Activated B cell treated with CpG ODN at 0.5 μM for 24 hours (primary cell): ENCODE measurements at regions not wholly inside any gene's neighbourhood (a gene's known extent, or its start where the extent isn't known, plus 50 kb on each side); places are given as distances from the start of the nearest gene placed in this dataset.

ENCODE experiments used
- ATAC-seq: fragments of 200-7000 bp; cut with Tn5 transposase; one replicate; pipeline ENCODE4 v1.10.0; 2021; ENCODE audit warnings: low read depth, mild to moderate bottlenecking, moderate library complexity
- CTCF ChIA-PET: fragments of 350-600 bp; sonication (Branson Sonifier 250); formaldehyde crosslinking; loops from one replicate; lab custom pipeline; 2021; ENCODE audit warnings: antibody characterized with exemption; lab: Charles Lee
- POLR2A ChIA-PET: fragments of 350-600 bp; sonication (Branson Sonifier 250); formaldehyde crosslinking; loops from one replicate; lab custom pipeline; 2021; ENCODE audit warnings: antibody characterized with exemption; lab: Charles Lee
- DNase-seq: peaks from one replicate; pipeline ENCODE4 v3.0.0; 2022
- H3K27ac Mint-ChIP-seq: one replicate; pipeline ENCODE4 v1.8.0; 2020; ENCODE audit warnings: mixed read lengths
- H3K27me3 Mint-ChIP-seq: one replicate; pipeline ENCODE4 v1.8.0; 2021; ENCODE audit warnings: mixed read lengths
- H3K36me3 Mint-ChIP-seq: one replicate; pipeline ENCODE4 v1.8.0; 2021; ENCODE audit warnings: low read depth, mixed read lengths
- H3K4me1 Mint-ChIP-seq: one replicate; pipeline ENCODE4 v1.8.0; 2021; ENCODE audit warnings: mixed read lengths
- H3K4me3 Mint-ChIP-seq: one replicate; pipeline ENCODE4 v1.8.0; 2020; ENCODE audit warnings: mild to moderate bottlenecking, mixed read lengths
- H3K9me3 Mint-ChIP-seq: one replicate; pipeline ENCODE4 v1.8.0; 2020; ENCODE audit warnings: mixed read lengths
- intact Hi-C: fragments of 100-400 bp; cut with micrococcal nuclease; formaldehyde crosslinking; loops from one replicate; pipeline ENCODE4 v1.15.1; 2024
- TF ChIP-seq, protein P1 (sequence below): fragments of 200-600 bp; IDR thresholded peaks from one replicate; pipeline ENCODE4 v1.8.0; 2022; ENCODE audit warnings: antibody characterized with exemption, mild to moderate bottlenecking

DNA sequence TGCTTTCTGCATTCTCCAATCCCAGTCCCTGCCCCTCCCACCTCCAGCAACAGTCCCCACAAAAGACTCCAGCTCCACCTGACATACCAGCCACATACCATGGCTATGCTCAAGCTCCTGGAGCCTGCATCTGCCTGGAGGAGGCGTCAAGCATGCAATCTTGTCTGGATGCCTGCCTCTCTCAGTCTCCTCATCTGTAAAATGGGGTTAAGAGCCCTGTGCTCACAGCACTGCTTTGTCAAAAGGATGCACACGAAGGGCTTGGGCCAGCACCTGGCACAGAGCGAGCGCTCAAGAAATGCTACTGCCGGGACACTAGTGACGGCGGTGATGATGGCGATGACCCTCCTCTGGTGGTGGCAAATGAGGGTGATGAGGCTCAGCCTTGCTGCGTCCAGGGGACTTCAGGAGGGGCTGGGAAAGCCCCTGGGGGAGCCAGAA is 202.9 kb upstream of the IER5L start:
- ChIA-PET POLR2A (no interaction called here), CTCF (no interaction called here)
- H3K27me3 Mint-ChIP-seq: peaks cover 5% of the 10 kb centered on the region
- intact Hi-C loops: loop anchor here (5.0 kb wide), 2 partner anchors 44 to 226 kb away; no protein-coding TSS in a partner anchor
- TF ChIP-seq, protein P1, sequence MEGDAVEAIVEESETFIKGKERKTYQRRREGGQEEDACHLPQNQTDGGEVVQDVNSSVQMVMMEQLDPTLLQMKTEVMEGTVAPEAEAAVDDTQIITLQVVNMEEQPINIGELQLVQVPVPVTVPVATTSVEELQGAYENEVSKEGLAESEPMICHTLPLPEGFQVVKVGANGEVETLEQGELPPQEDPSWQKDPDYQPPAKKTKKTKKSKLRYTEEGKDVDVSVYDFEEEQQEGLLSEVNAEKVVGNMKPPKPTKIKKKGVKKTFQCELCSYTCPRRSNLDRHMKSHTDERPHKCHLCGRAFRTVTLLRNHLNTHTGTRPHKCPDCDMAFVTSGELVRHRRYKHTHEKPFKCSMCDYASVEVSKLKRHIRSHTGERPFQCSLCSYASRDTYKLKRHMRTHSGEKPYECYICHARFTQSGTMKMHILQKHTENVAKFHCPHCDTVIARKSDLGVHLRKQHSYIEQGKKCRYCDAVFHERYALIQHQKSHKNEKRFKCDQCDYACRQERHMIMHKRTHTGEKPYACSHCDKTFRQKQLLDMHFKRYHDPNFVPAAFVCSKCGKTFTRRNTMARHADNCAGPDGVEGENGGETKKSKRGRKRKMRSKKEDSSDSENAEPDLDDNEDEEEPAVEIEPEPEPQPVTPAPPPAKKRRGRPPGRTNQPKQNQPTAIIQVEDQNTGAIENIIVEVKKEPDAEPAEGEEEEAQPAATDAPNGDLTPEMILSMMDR: no peak
- no peak overlapping the region for H3K27ac Mint-ChIP-seq
- H3K9me3 Mint-ChIP-seq: no peaks in the 10 kb centered on the region
- DNase-seq (no peak), ATAC-seq (no peak)
- H3K36me3 Mint-ChIP-seq: no peaks in the 10 kb centered on the region
- H3K4me3 Mint-ChIP-seq: no peak overlapping the region
- H3K4me1 Mint-ChIP-seq: peaks cover 23% of the 10 kb centered on the region

DNA sequence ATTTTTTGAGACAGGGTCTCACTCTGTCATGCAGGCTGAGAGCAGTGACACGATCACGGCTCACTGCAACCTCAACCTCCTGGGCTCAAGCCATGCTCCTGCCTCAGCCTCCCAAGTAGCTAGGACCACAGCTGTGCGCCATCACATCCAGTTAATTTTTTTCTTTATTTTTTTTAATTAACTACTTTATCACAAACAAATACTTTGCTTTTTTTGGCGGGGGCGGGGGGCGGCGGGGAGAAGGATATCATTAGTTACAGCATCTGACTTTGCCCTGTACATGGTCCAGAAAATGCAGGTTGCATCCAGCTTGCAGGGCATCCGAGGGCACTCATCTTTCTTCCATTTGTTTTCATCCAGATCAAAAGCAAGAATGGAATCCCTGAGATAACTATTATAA is 201.8 kb upstream of the IER5L start:
- no peak overlapping the region for H3K4me3 Mint-ChIP-seq
- intact Hi-C loops: loop anchor here (5.0 kb wide), 2 partner anchors 43 to 227 kb away; no protein-coding TSS in a partner anchor
- ChIA-PET POLR2A (no interaction called here), CTCF (no interaction called here)
- H3K9me3 Mint-ChIP-seq: no peaks in the 10 kb centered on the region
- no peaks in the 10 kb centered on the region for H3K36me3 Mint-ChIP-seq
- no peak for DNase-seq
- peaks cover 7% of the 10 kb centered on the region for H3K27me3 Mint-ChIP-seq
- TF ChIP-seq, protein P1: no peak
- peaks cover 12% of the 10 kb centered on the region for H3K4me1 Mint-ChIP-seq
- no peak overlapping the region for H3K27ac Mint-ChIP-seq
- ATAC-seq: no peak

DNA sequence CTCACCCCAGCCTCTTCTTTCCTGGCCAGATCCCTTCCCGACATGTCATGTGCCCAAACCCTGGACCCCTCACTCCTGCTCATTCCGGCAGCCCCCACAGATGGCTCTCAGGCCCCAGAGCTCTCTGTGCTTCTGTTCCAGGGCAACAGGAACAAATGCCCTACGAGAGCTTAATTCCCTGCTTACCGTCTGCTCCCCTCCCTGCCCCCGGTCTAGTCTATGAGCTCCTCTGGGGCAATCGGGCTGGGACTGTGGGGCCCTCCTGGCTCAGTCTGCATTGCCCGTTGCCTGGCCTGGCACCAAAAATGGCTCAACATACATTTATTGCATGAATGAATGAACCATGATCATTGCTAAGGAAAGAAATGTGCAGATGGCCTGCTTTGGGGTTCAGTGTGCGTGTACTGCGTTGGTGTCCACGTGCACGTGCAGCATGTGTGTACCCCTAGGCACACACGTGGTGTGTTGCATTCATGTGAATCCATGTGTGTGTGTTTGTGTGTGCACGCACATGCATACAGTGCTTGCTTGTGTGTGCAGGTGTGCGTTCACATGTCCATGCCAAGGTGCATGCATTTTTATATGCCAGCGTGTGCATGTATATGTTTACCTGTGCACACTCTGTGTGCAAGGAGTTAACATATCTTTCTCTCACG is 201.2 kb upstream of the IER5L start:
- peaks cover 6% of the 10 kb centered on the region for H3K4me1 Mint-ChIP-seq
- DNase-seq (no peak), ATAC-seq (no peak)
- TF ChIP-seq, protein P1: no peak
- H3K27ac Mint-ChIP-seq: no peak overlapping the region
- no peaks in the 10 kb centered on the region for H3K36me3 Mint-ChIP-seq
- H3K4me3 Mint-ChIP-seq: no peak overlapping the region
- peaks cover 7% of the 10 kb centered on the region for H3K27me3 Mint-ChIP-seq
- intact Hi-C loops: no loop called here
- CTCF ChIA-PET: no interaction called here
- POLR2A ChIA-PET: interaction anchor here (0.7 kb wide), 1 partner anchor 305 kb away, joined by 3 read pairs; no protein-coding TSS in a partner anchor
- no peaks in the 10 kb centered on the region for H3K9me3 Mint-ChIP-seq

DNA sequence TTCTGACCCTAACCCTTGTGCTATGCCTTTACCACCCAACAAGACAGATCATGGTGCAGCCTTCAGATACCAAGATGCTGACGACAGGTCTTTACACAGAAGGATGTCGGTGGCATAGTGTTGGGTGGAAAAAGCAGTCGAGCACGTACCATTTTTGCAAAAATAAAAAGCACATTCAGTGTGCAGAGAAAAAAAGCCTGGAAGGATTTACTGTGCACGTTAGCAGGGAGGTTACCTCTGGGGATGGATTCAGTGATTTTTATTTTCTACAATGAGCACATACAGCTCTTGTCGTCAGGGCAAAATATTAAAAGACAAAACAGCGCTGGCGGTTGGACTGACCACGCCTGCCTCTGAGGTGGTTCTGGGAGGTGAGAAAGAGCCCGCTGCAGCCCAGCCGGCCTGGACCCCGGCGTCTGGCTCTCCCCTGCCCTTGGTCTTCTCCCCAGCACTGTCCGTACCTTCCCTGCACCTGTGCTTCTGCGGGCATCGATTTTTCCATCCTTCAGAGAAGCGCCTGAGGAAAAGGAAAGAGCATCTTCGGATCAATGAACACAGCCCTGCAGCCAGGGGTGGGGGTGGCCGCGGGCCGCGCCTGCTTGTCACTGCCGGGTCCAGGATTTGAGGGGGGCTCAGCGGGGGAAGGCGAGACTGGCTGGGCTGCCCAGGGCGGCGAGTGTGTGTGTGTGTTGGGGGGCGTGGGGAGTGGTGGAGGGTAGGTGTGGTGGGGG is 200.0 kb upstream of the IER5L start:
- TF ChIP-seq, protein P1: no peak
- Mint-ChIP-seq H3K4me1 (no peaks in the 10 kb centered on the region), H3K36me3 (no peaks in the 10 kb centered on the region), H3K9me3 (no peaks in the 10 kb centered on the region), H3K27me3 (peaks cover 7% of the 10 kb centered on the region), H3K4me3 (no peak overlapping the region), H3K27ac (no peak overlapping the region)
- ChIA-PET CTCF (no interaction called here), POLR2A (interaction anchor here (0.7 kb wide), 1 partner anchor 304 kb away, joined by 3 read pairs; no protein-coding TSS in a partner anchor)
- ATAC-seq (no peak), DNase-seq (no peak)
- intact Hi-C loops: no loop called here

DNA sequence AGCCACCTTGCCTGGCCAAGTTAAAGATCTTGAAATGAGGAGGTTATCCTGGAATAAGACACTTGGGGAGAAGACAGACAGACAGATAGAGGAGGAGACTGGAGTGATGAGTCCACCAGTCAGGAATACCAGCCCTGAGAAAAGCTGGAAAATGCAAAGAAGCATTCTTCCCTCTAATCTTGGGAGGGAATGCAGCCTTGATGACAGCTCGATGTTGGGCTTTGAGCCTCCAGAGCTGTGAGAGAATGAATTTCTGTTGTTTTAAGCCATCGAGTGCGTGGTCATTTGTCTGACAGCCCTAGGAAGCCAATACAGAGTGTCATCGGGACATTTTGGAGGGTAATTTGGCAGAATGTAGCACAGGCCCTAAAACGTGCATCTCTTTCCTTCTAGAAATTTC is 199.1 kb upstream of the IER5L start:
- POLR2A ChIA-PET: no interaction called here
- Mint-ChIP-seq H3K27me3 (peaks cover 7% of the 10 kb centered on the region), H3K9me3 (no peaks in the 10 kb centered on the region), H3K4me3 (no peak overlapping the region), H3K27ac (no peak overlapping the region), H3K4me1 (no peaks in the 10 kb centered on the region), H3K36me3 (no peaks in the 10 kb centered on the region)
- TF ChIP-seq, protein P1: no peak
- intact Hi-C loops: no loop called here
- ATAC-seq (no peak), DNase-seq (no peak)
- CTCF ChIA-PET: no interaction called here
